SK-N-SH (cell line): ENCODE measurements at regions not wholly inside any gene's neighbourhood (a gene's known extent, or its start where the extent isn't known, plus 50 kb on each side); places are given as distances from the start of the nearest gene placed in this dataset.

Source experiments
- CTCF ChIA-PET: fragments of 300-600, 350-600 bp; formaldehyde crosslinking; extraction: SDS; loops from one replicate; lab custom pipeline; 2021; lab: Yijun Ruan, JAX
- POLR2A ChIA-PET: fragments of 350-600 bp; sonication (Branson Sonifier 250); formaldehyde crosslinking; extraction: SDS; loops from one replicate; lab custom pipeline; 2020; ENCODE audit warnings: antibody characterized with exemption, inconsistent platforms; lab: Yijun Ruan, JAX
- DNase-seq: peaks from one replicate; pipeline ENCODE4 v3.0.0; 2012
- H2AFZ ChIP-seq: fragments of 200-600 bp; sonication (generic); 2 replicates; pipeline ENCODE4 v1.8.1; 2016; ENCODE audit warnings: antibody characterized with exemption, mild to moderate bottlenecking, low read depth
- H3F3A ChIP-seq: fragments of 200-600 bp; sonication (generic); replicated peaks from 2 replicates; pipeline ENCODE3; 2016; ENCODE audit warnings: antibody characterized with exemption, mild to moderate bottlenecking; ENCODE audit not compliant: insufficient read depth
- H3K27ac ChIP-seq, 2 experiments: fragments of 200-500 bp in 1 of 2; fragments of 200-600 bp in 1 of 2; sonication (Bioruptor generic) in 1 of 2; sonication (generic), shearing (Covaris generic) in 1 of 2; 2 replicates each; pipeline versions ENCODE4 v1.5.1 to v1.6.1; 2014 to 2016; ENCODE audit warnings: low read depth in 2 of 2, inconsistent platforms in 1 of 2, low read length in 1 of 2, mild to moderate bottlenecking in 1 of 2, mixed read lengths in 1 of 2
- H3K27me3 ChIP-seq: fragments of 200-600 bp; sonication (generic), shearing (Covaris generic); 2 replicates; pipeline ENCODE4 v1.6.1; 2016; ENCODE audit warnings: mixed run types; ENCODE audit not compliant: insufficient read depth
- H3K36me3 ChIP-seq, 2 experiments: fragments of 200-500 bp in 1 of 2; fragments of 200-600 bp in 1 of 2; sonication (Bioruptor generic) in 1 of 2; sonication (generic) in 1 of 2; replicated peaks in 1 of 2; 2 replicates each; pipeline versions ENCODE3 to v1.5.1; 2014 to 2016; ENCODE audit warnings: low read length in 1 of 2, mild to moderate bottlenecking in 1 of 2; ENCODE audit not compliant: insufficient read depth in 2 of 2, control insufficient read depth in 1 of 2
- H3K4me1 ChIP-seq, 2 experiments: fragments of 200-500 bp in 1 of 2; fragments of 200-600 bp in 1 of 2; sonication (Bioruptor generic) in 1 of 2; sonication (generic), shearing (Covaris generic) in 1 of 2; 2 replicates each; pipeline versions ENCODE4 v1.5.1 to v1.6.1; 2014 to 2016; ENCODE audit warnings: low read depth in 1 of 2, low read length in 1 of 2, mixed run types in 1 of 2; ENCODE audit not compliant: insufficient read depth in 2 of 2, control insufficient read depth in 1 of 2
- H3K4me2 ChIP-seq: fragments of 200-600 bp; sonication (generic), shearing (Covaris generic); 2 replicates; pipeline ENCODE4 v1.6.1; 2017; ENCODE audit warnings: mixed run types
- H3K4me3 ChIP-seq, 2 experiments: fragments of 200-500 bp in 1 of 2; fragments of 200-600 bp in 1 of 2; sonication (Bioruptor generic) in 1 of 2; sonication (generic), shearing (Covaris generic) in 1 of 2; 2 replicates each; pipeline versions ENCODE4 v1.5.1 to v1.8.1; 2014 to 2016; ENCODE audit warnings: low read depth in 2 of 2, inconsistent platforms in 1 of 2, low read length in 1 of 2, mild to moderate bottlenecking in 1 of 2, mixed read lengths in 1 of 2, moderate library complexity in 1 of 2
- H3K79me2 ChIP-seq: fragments of 200-600 bp; sonication (generic); 2 replicates; pipeline ENCODE4 v1.8.1; 2017; ENCODE audit warnings: mild to moderate bottlenecking; ENCODE audit not compliant: insufficient read depth
- H3K9ac ChIP-seq: fragments of 200-600 bp; sonication (generic); 2 replicates; pipeline ENCODE4 v1.6.1; 2017; ENCODE audit warnings: mixed run types
- H3K9me2 ChIP-seq: fragments of 200-600 bp; sonication (generic); 2 replicates; pipeline ENCODE4 v1.6.1; 2017; ENCODE audit warnings: mixed run types
- H3K9me3 ChIP-seq: fragments of 200-600 bp; sonication (generic); 2 replicates; pipeline ENCODE4 v1.6.1; 2017; ENCODE audit warnings: mixed run types, mild to moderate bottlenecking, moderate library complexity
- H4K20me1 ChIP-seq: fragments of 200-600 bp; sonication (generic); 2 replicates; pipeline ENCODE4 v1.6.1; 2017; ENCODE audit warnings: mild to moderate bottlenecking, mixed run types; ENCODE audit not compliant: insufficient read depth
- CTCF ChIP-seq: fragments of 200-600 bp; sonication (generic); IDR thresholded peaks from 2 replicates; pipeline ENCODE4 v1.6.1; 2017; ENCODE audit warnings: antibody characterized with exemption, mild to moderate bottlenecking, moderate library complexity
- EP300 ChIP-seq, 2 experiments: IDR thresholded peaks; 2 replicates each; pipeline versions ENCODE4 v1.4.0 to v1.6.1; 2012; ENCODE audit warnings: borderline replicate concordance in 1 of 2, low read depth in 1 of 2, low read length in 1 of 2
- FOSL2 ChIP-seq: IDR thresholded peaks from 2 replicates; pipeline ENCODE4 v1.4.0; 2012; ENCODE audit warnings: low read depth, mild to moderate bottlenecking, moderate library complexity, borderline replicate concordance
- GATA2 ChIP-seq: sonication (generic); formaldehyde crosslinking; IDR thresholded peaks from 2 replicates; pipeline ENCODE4 v1.5.0; 2020; ENCODE audit warnings: mild to moderate bottlenecking, missing genetic modification reagents
- NRF1 ChIP-seq: IDR thresholded peaks from 2 replicates; pipeline ENCODE4 v1.6.1; 2012; ENCODE audit warnings: low read depth, mild to moderate bottlenecking, low read length
- POLR2AphosphoS5 ChIP-seq: IDR thresholded peaks from 2 replicates; pipeline ENCODE4 v1.6.1; 2012; ENCODE audit warnings: low read depth, low read length
- RAD21 ChIP-seq: IDR thresholded peaks from 2 replicates; pipeline ENCODE4 v1.6.1; 2012; ENCODE audit warnings: mild to moderate bottlenecking, low read length
- RCOR1 ChIP-seq: fragments of 150-350 bp; IDR thresholded peaks from 2 replicates; pipeline ENCODE4 v1.6.1; 2017; ENCODE audit warnings: antibody characterized with exemption, low read length
- RFX5 ChIP-seq: IDR thresholded peaks from 2 replicates; pipeline ENCODE4 v1.6.1; 2012; ENCODE audit warnings: mild to moderate bottlenecking, improper control_type of control experiment, low read length
- ZBTB33 ChIP-seq: IDR thresholded peaks from 2 replicates; pipeline ENCODE4 v1.4.0; 2012; ENCODE audit warnings: low read depth, borderline replicate concordance
- WGBS: methylation state at CpG from one replicate; pipeline ENCODE4 v1.1.6; 2017; ENCODE audit warnings: low lambda C conversion rate; 5-methylcytosine and 5-hydroxymethylcytosine counted together
- TF ChIP-seq, protein P1 (sequence below): IDR thresholded peaks from 2 replicates; pipeline ENCODE4 v1.6.1; 2012; ENCODE audit warnings: mild to moderate bottlenecking, low read depth, low read length, moderate library complexity
- TF ChIP-seq, protein P2 (sequence below): IDR thresholded peaks from 2 replicates; pipeline ENCODE4 v1.4.0; 2012; ENCODE audit warnings: low read depth, borderline replicate concordance

DNA sequence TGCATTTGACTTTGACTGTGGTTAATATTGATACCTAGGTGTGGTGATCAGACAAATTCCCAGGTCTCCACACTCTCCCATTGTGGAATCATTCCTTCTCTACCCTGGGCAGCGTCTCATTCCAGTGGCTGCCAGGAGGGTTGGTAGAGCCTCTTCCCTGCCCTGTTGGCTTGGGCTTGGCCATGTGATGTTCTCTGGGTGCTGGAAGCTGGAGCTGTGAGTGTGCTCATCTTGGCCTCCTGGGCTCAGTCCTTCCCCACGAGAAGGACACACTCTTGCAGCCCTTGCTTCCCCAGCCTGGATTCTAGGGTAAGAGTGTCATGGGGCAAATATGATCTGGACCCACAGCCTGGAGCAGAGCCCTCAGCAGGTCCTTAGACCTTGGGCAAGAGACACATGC is 167.2 kb upstream of the IRX4 start:
- Histone ChIP-seq H2AFZ (no peak overlapping the region), H3K36me3 (no peaks in the 10 kb centered on the region), H3K27ac (no peak overlapping the region), H3K9me2 (no peaks in the 10 kb centered on the region), H3K4me1 (no peaks in the 10 kb centered on the region), H3K27me3 (peaks cover 12% of the 10 kb centered on the region; the same call in 1 of the 2 replicates), H3K4me2 (no peak overlapping the region), H3F3A (no peaks in the 10 kb centered on the region), H3K79me2 (no peaks in the 10 kb centered on the region), H3K9me3 (no peaks in the 10 kb centered on the region), H3K4me3 (no peak overlapping the region), H3K9ac (no peak overlapping the region), H4K20me1 (no peaks in the 10 kb centered on the region)
- POLR2A ChIA-PET, result no interaction called here
- TF ChIP-seq EP300 (IDR thresholded peaks at IDR 0.05; ENCODE audit: borderline replicate concordance in 1 of 2, low read depth in 1 of 2, low read length in 1 of 2), result no peak
- TF ChIP-seq NRF1, result no peak
- TF ChIP-seq CTCF, result no peak
- TF ChIP-seq GATA2 (CRISPR knock-in tag), result no peak
- TF ChIP-seq, protein P1, sequence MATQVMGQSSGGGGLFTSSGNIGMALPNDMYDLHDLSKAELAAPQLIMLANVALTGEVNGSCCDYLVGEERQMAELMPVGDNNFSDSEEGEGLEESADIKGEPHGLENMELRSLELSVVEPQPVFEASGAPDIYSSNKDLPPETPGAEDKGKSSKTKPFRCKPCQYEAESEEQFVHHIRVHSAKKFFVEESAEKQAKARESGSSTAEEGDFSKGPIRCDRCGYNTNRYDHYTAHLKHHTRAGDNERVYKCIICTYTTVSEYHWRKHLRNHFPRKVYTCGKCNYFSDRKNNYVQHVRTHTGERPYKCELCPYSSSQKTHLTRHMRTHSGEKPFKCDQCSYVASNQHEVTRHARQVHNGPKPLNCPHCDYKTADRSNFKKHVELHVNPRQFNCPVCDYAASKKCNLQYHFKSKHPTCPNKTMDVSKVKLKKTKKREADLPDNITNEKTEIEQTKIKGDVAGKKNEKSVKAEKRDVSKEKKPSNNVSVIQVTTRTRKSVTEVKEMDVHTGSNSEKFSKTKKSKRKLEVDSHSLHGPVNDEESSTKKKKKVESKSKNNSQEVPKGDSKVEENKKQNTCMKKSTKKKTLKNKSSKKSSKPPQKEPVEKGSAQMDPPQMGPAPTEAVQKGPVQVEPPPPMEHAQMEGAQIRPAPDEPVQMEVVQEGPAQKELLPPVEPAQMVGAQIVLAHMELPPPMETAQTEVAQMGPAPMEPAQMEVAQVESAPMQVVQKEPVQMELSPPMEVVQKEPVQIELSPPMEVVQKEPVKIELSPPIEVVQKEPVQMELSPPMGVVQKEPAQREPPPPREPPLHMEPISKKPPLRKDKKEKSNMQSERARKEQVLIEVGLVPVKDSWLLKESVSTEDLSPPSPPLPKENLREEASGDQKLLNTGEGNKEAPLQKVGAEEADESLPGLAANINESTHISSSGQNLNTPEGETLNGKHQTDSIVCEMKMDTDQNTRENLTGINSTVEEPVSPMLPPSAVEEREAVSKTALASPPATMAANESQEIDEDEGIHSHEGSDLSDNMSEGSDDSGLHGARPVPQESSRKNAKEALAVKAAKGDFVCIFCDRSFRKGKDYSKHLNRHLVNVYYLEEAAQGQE, result no peak
- TF ChIP-seq FOSL2, result no peak
- TF ChIP-seq RFX5, result no peak
- TF ChIP-seq, protein P2, sequence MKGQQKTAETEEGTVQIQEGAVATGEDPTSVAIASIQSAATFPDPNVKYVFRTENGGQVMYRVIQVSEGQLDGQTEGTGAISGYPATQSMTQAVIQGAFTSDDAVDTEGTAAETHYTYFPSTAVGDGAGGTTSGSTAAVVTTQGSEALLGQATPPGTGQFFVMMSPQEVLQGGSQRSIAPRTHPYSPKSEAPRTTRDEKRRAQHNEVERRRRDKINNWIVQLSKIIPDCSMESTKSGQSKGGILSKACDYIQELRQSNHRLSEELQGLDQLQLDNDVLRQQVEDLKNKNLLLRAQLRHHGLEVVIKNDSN, result no peak
- no peak for TF ChIP-seq POLR2AphosphoS5
- no peak for TF ChIP-seq RCOR1
- no peak for TF ChIP-seq RAD21
- no peak for TF ChIP-seq ZBTB33
- no peak for DNase-seq
- CTCF ChIA-PET, result no interaction called here
- 0% methylated on average over 2 of the region's 2 CpGs for WGBS
